ENCODE measurements at regions not wholly inside any gene's neighbourhood (a gene's known extent, or its start where the extent isn't known, plus 50 kb on each side); places are given as distances from the start of the nearest gene placed in this dataset.
"Not testable (repeated sequence)": the region's sequence is repeated elsewhere in the genome, so short reads cannot be mapped to it uniquely, and the experiment has no call there.

- not testable (repeated sequence) for TF ChIP-seq KDM1A (IDR thresholded peaks at IDR 0.05; ENCODE audit: borderline replicate concordance); CREM (IDR thresholded peaks at IDR 0.05; ENCODE audit: low read depth); CTCF (IDR thresholded peaks at IDR 0.05 in 2 of 3, conservative IDR thresholded peaks at IDR 0.05 in 1 of 3; ENCODE audit: control insufficient read depth in 2 of 3, extremely low read depth in 1 of 3, insufficient read depth in 1 of 3, low read depth in 3 of 3, low read length in 3 of 3); JUND (IDR thresholded peaks at IDR 0.05; ENCODE audit: low read depth, low read length); ESRRA (IDR thresholded peaks at IDR 0.05; ENCODE audit: low read length); RAD21 (IDR thresholded peaks at IDR 0.05; ENCODE audit: insufficient read depth, low read depth, low read length); MXI1 (IDR thresholded peaks at IDR 0.05; ENCODE audit: low read depth, low read length); CBX3 (IDR thresholded peaks at IDR 0.05; ENCODE audit: borderline replicate concordance, low read depth); E2F4 (IDR thresholded peaks at IDR 0.05; ENCODE audit: low read depth, low read length); CREB1 (IDR thresholded peaks at IDR 0.05; ENCODE audit: low read depth); CEBPB (IDR thresholded peaks at IDR 0.05; ENCODE audit: borderline replicate concordance in 1 of 2, low read depth in 2 of 2, low read length in 2 of 2); BMI1 (IDR thresholded peaks at IDR 0.05; ENCODE audit: borderline replicate concordance); POLR2AphosphoS5 (IDR thresholded peaks at IDR 0.05; ENCODE audit: low read length); BACH1 (IDR thresholded peaks at IDR 0.05; ENCODE audit: borderline replicate concordance)
Measured at GRCh38 chr5:107721241-107721640, 50.5 kb upstream of the EFNA5 start.

All from GM12878 (cell line).